ENCODE measurements at regions not wholly inside any gene's neighbourhood (a gene's known extent, or its start where the extent isn't known, plus 50 kb on each side); places are given as distances from the start of the nearest gene placed in this dataset.
"Not testable (repeated sequence)": the region's sequence is repeated elsewhere in the genome, so short reads cannot be mapped to it uniquely, and the experiment has no call there.

DNA sequence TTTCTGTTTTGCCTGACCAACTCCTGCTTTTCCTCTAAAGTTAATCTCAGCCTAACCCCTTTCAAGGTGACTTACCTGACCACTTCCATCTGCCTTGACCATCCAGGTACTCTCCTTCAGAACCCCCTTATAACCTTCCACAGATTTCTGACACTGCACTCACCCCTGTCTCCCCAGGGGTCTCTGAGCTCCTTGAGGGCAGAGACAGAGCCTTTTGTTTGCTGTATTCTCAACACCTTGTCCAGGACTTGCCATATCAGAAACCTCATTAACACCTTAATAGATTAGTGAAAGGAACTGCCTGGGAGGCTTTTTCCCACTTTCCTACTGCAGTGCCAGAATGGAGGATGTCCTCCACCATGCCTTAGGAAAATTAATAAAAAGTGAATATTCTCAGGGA is 119.7 kb upstream of the SERPINE2 start:
- H3K27me3 Mint-ChIP-seq = no peaks in the 10 kb centered on the region
- H3K4me1 Mint-ChIP-seq = no peaks in the 10 kb centered on the region
- no peaks in the 10 kb centered on the region for H3K36me3 Mint-ChIP-seq
- H3K9me3 Mint-ChIP-seq = no peaks in the 10 kb centered on the region
- H3K27ac Mint-ChIP-seq = no peak overlapping the region
- H3K4me3 Mint-ChIP-seq = no peak overlapping the region

DNA sequence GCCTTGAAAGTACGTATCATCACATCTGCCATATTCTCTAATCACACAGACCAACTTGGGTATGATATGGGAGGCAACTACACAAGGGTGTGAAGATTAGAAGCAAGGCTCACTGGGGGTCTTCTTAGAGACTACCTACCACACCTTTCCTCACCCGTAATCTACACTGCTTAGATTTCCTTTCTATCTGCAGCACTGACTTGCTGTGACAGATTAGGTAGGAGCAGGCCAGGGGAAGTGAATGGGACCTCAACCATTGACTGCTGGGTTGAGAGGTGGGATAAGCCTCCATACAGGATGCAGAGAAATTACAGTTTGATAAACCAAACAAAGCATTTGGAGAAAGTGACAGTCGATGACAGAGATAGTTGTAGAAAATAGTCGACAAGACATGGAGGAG is 119.0 kb upstream of the SERPINE2 start:
- no peaks in the 10 kb centered on the region for H3K9me3 Mint-ChIP-seq
- H3K4me1 Mint-ChIP-seq = no peaks in the 10 kb centered on the region
- no peak overlapping the region for H3K27ac Mint-ChIP-seq
- no peaks in the 10 kb centered on the region for H3K36me3 Mint-ChIP-seq
- H3K4me3 Mint-ChIP-seq = no peak overlapping the region
- no peaks in the 10 kb centered on the region for H3K27me3 Mint-ChIP-seq

DNA sequence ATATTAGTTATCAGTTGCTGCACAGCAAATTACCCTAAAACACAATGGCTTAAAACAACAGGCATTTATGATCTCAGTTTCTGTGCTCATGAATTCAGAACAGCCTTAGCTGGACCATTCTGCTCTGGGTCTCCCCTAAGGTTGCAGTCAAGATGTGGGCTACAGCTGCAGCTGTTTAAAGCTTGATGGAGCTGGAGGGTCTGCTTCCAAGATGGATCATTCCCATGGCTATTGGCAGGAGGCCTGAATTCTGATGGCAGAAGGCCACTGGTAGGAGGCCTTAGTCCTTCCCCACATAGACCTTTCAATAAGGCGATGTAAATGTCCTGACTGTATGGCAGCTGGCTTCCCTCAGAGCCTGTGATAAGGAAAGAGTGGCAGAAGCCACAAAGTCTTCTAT is 118.6 kb upstream of the SERPINE2 start:
- no peaks in the 10 kb centered on the region for H3K27me3 Mint-ChIP-seq
- no peak overlapping the region for H3K4me3 Mint-ChIP-seq
- H3K36me3 Mint-ChIP-seq = no peaks in the 10 kb centered on the region
- no peaks in the 10 kb centered on the region for H3K9me3 Mint-ChIP-seq
- H3K27ac Mint-ChIP-seq = no peak overlapping the region
- H3K4me1 Mint-ChIP-seq = no peaks in the 10 kb centered on the region

DNA sequence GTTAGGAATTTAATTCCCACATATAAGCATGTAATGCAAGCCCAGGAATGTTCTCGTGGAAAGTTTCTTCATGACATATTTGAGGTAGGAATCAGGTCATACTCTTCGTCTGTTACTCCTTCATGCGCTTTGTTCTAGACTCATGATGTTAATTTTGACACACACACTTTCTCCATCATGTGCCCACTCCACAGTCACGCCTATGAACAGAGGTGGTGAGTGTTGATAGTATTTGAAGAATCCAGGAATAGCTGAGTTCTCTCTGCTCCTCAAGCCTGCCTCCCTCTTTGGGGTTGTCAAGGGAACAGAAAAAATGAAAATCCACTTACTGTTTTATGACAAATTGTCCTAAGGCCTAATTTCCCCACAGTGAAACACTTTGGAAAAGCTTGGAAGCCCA is 117.3 kb upstream of the SERPINE2 start:
- Mint-ChIP-seq H3K27me3 (no peaks in the 10 kb centered on the region), H3K4me1 (no peaks in the 10 kb centered on the region), H3K27ac (no peak overlapping the region), H3K4me3 (no peak overlapping the region), H3K9me3 (no peaks in the 10 kb centered on the region), H3K36me3 (no peaks in the 10 kb centered on the region)

DNA sequence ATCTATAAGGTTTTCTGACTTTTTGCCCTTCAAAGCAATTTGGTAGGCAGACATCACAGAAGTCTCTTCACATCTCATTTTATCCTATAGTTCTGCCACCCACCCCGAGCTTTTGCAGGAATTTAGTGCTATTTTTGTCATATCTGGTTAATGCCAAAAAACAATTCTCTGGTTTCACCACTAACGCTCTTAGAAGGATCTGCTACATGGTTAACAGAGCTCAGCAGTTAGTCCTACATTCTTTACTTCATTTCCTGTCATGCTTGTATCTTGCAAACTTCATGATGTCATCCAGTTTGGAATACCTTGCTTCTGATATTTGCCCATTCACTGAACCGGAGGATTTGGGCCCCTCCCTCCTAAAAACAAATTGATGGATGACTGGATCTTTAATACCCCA is 116.8 kb upstream of the SERPINE2 start:
- H3K36me3 Mint-ChIP-seq = no peaks in the 10 kb centered on the region
- no peaks in the 10 kb centered on the region for H3K9me3 Mint-ChIP-seq
- H3K27me3 Mint-ChIP-seq = no peaks in the 10 kb centered on the region
- H3K4me1 Mint-ChIP-seq = no peaks in the 10 kb centered on the region
- no peak overlapping the region for H3K27ac Mint-ChIP-seq
- H3K4me3 Mint-ChIP-seq = no peak overlapping the region

DNA sequence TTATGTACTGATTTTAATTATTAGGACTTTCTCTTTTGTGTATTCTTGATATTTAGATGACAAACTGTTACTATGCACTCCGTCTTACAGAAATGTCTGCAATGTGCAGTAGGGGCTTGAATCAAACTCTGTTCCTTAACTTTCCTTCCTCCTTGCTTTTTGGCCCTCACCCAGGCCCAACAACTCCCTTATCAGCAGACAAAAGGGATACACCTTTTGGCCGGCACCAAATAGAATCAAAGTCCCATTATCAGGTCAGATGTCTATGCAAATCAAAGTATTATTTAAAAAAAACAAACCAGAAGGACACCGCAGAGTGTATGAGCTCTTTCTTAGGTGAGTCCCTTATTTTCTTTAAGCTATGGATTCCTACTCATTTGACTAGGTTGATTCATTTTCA is 116.3 kb upstream of the SERPINE2 start:
- Mint-ChIP-seq H3K4me1 (no peaks in the 10 kb centered on the region), H3K4me3 (no peak overlapping the region), H3K27me3 (no peaks in the 10 kb centered on the region), H3K9me3 (no peaks in the 10 kb centered on the region), H3K27ac (no peak overlapping the region), H3K36me3 (no peaks in the 10 kb centered on the region)

DNA sequence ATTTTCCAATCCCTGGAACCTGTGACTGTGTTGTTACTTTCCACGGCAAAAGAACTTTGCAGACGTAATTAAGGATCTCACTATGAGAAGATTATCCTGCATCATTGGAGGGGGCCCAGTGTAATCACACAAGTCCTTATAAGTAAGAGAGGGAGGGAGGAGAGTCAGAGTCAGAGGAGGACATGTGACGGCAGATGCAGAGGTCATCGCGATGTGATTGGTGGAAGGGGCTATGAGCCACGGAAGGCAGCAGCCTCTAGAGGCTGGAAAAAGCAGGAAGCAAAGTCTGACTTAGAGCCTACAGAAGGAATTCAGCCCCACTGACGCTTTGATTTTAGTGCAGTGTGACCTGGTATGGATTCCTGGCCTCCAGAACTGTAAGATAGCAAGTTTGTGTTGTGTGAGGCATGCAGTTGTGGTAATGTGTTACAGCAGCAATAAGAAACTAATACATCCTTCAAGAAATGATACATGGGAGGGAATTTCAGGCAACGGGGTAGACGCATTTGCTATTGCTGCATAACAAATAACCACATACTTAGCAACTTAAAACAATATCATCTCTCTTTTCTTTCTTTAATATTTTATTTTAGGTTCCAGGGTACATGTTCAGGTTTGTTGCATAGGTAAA is 112.7 kb upstream of the SERPINE2 start:
- Mint-ChIP-seq H3K36me3 (no peaks in the 10 kb centered on the region), H3K4me1 (no peaks in the 10 kb centered on the region), H3K27ac (no peak overlapping the region), H3K4me3 (no peak overlapping the region), H3K27me3 (peaks cover 1% of the 10 kb centered on the region), H3K9me3 (no peaks in the 10 kb centered on the region)

DNA sequence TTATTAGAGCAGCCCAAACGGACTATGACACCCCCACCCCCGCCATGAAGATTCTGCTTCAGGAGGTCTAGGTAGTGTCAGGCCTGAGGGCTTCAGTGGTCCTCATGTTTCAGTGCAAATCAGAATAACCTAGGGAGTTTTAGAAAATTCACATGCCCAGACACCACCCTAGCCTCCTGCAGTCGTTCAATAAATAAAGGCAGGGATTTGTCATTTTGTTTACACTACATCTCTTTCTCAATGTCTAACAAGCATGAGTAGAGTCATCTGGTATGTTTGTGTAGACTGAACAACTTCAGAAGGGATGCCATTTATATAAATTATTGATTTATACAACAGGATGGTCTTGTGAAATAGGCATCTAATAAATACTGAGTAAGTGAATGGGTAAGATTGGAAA is 112.1 kb upstream of the SERPINE2 start:
- H3K4me3 Mint-ChIP-seq = no peak overlapping the region
- H3K36me3 Mint-ChIP-seq = no peaks in the 10 kb centered on the region
- H3K4me1 Mint-ChIP-seq = no peaks in the 10 kb centered on the region
- peaks cover 1% of the 10 kb centered on the region for H3K27me3 Mint-ChIP-seq
- H3K9me3 Mint-ChIP-seq = no peaks in the 10 kb centered on the region
- H3K27ac Mint-ChIP-seq = no peak overlapping the region

DNA sequence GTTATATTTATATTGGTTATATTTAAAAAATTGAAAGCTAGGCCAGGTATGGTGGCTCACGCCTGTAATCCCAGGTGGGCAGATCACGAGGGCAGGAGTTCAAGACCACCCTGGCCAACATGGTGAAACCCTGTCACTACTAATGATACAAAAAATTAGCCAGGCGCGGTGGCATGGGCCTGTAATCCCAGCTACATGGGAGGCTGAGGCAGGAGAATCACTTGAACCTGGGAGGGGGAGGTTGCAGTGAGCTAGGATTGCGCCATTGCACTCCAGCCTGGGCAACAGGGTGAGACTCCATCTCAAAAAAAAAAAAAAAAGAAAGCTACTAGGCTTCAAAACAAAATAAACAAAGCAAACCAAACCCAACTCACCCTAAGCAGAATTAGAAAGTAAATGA is 109.0 kb upstream of the SERPINE2 start:
- not testable (repeated sequence) for H3K36me3 Mint-ChIP-seq, H3K27me3 Mint-ChIP-seq, H3K4me3 Mint-ChIP-seq, H3K27ac Mint-ChIP-seq, H3K9me3 Mint-ChIP-seq, H3K4me1 Mint-ChIP-seq

DNA sequence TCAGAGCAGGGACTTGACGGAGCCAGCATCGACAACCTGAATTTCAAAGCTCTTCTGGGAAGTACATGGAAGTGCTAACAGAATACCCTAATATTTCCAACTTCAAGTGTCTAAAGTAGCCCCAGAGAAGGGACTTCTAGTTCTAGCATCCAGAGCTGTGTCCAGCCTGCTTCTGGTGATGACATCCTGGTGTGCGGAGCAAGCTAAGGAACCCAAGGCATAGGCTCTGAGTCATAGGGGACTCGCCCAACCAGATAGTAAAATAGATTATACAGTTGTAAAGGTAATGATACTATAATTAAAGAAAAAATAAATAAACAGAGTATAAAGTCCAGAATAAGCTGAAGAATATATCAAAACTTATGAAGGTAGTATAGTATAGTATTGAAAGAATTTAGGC is 108.1 kb upstream of the SERPINE2 start:
- Mint-ChIP-seq H3K4me3 (no peak overlapping the region), H3K4me1 (no peaks in the 10 kb centered on the region)

DNA sequence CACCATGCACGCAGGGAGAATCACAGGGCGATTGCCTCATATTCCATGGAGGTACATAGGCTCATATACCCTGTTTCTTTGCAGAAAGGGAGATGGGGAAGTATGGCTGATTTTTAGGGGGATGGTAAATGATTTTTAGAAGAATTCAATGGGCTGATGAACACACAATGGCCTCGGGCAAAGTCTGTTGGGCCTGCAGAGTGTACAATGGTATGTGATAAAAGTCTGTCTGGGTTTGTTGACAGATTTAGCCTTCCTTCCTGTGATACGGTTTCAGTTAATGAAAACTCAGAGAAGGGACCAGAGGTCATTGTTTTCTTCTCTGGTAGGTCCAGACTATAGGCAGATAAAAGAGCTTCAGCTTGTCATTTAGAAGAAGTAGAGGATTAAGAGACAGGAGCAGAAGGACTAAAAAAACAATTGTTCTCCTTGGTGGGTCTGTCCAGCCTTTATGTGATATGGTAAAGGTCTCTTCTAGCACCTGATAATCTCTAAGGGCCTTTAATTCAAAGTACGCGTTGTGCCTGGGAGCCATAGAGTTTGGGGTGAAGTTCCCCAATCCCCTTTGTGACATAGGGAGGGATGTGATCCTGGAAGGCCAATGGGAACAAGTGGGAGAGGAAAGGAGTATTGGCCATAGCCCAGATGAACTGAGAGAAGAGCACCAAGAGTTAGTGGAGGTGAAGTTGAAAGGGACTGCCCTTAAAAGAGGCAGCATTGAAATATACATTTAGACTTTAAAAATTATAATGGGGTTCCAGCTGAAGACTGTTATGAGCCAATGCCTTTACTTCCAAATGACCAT is 107.5 kb upstream of the SERPINE2 start:
- no peak overlapping the region for H3K27ac Mint-ChIP-seq
- H3K36me3 Mint-ChIP-seq = no peaks in the 10 kb centered on the region
- no peaks in the 10 kb centered on the region for H3K4me1 Mint-ChIP-seq
- H3K27me3 Mint-ChIP-seq = peaks cover 7% of the 10 kb centered on the region
- no peaks in the 10 kb centered on the region for H3K9me3 Mint-ChIP-seq
- H3K4me3 Mint-ChIP-seq = no peak overlapping the region

More for the DNA sequence above, 108.1 kb upstream of the SERPINE2 start:
- H3K36me3 Mint-ChIP-seq = no peaks in the 10 kb centered on the region
- no peak overlapping the region for H3K27ac Mint-ChIP-seq
- H3K9me3 Mint-ChIP-seq = no peaks in the 10 kb centered on the region
- H3K27me3 Mint-ChIP-seq = peaks cover 4% of the 10 kb centered on the region

DNA sequence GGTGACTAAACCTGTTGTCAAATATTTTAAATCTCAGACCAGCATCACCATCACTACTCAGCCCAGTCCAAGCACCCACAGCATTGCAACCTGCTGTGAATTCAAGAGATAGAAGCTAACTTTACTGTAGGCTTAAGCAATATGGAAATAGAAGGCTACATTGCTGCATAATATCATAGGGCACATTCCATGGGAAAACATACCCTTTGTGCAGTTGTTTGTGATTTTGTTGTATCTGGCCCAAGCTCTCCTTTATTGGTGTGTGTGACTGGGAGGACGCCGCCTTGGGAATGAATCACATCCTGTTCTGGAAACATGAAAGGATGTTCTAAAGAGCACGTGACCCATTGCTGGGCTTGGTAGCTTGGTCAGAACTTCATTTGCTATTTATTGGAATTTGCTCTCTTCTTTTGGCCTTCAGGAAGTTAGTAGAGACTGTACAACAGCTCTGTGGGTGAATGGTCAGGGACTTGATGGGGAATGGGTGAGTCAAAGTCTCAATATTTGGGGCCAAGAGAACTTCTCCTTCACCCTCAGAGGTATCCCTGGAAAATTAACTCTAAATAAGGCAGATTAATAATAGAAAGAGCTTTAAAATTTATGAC is 106.8 kb upstream of the SERPINE2 start:
- Mint-ChIP-seq H3K4me1 (no peaks in the 10 kb centered on the region), H3K9me3 (no peaks in the 10 kb centered on the region), H3K4me3 (no peak overlapping the region), H3K27me3 (peaks cover 7% of the 10 kb centered on the region), H3K27ac (no peak overlapping the region), H3K36me3 (no peaks in the 10 kb centered on the region)

DNA sequence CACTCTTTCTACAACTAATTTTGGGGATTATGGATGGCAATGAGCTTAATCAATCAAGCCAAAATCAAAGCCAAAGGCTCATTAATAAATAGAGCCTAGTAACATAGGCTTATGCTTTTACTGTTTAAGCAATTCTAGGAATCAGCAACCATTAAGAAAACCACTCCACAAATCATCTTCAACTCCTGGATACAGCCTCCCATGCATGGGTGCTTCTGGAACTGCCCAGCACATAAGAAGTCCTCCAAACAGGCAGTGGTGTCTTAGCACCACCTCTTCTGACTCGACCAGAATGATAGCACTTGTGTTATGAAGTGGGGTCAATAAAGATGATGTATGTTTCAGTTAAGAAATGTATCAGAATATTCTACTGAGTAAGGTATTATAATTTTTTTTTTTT is 104.4 kb upstream of the SERPINE2 start:
- no peaks in the 10 kb centered on the region for H3K4me1 Mint-ChIP-seq
- H3K36me3 Mint-ChIP-seq = no peaks in the 10 kb centered on the region
- H3K27ac Mint-ChIP-seq = no peak overlapping the region
- no peaks in the 10 kb centered on the region for H3K9me3 Mint-ChIP-seq
- H3K27me3 Mint-ChIP-seq = peaks cover 6% of the 10 kb centered on the region
- H3K4me3 Mint-ChIP-seq = no peak overlapping the region

DNA sequence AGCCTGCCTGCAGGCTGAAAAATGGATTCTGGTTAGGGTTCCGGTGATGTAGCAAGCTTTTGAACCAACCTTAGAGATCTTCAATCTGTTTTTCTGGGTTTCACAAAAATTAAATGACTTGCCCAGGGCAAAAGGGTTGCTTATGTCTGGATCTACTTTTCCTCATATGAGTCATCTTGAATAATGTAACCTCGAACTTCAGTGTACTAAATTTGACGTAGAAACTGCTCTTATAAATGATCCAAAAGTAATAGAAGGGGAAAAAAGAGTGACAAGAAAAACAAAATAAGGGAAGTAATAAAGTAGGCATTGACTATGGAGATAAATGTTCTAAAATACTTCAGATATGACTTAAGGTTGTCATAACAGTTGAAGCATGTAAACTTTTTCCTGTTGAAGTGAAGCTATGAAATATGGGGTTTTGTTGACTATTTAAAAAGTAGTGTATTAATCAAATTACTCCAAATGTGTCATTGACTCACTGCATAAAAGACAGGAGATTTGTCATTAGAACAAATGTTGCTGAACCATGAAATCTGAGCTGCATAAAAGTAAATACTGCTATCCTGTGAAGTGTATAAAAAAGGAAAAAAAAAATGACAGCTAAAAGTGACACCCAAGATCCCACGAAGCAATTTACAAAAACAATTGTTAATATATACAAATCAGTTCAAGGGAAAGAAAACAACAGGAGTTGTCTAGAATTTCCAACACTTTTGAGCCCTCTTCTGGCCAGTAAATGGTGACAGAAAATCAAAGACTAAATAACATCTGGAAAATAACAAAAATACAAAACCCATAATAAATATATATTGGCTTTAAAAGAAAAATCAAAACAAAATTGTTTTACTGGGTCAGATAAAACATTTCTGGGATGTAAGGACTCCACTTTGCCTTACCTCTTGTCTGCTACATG is 103.6 kb upstream of the SERPINE2 start:
- Mint-ChIP-seq H3K27ac (no peak overlapping the region), H3K4me3 (no peak overlapping the region), H3K4me1 (no peaks in the 10 kb centered on the region), H3K36me3 (no peaks in the 10 kb centered on the region), H3K9me3 (no peaks in the 10 kb centered on the region), H3K27me3 (peaks cover 6% of the 10 kb centered on the region)

DNA sequence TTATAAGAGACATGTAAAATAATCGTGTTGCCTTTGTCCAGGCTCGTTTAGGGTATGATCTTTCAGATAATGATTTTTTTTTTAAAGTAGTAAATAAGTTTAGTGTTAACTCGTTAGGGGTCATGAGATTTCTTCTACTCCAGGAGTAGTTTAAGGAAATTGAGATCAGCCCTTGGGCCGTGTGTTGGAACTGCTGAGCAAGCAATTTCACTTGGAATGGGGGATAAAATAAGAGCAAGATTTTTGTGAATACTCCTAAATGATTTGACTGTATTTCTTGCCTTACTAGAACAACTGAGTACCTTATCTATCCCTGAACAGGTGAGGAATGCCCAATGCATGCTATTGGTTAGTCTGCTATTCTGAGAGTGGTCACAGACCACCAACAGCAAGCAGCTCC is 102.2 kb upstream of the SERPINE2 start:
- no peaks in the 10 kb centered on the region for H3K9me3 Mint-ChIP-seq
- no peak overlapping the region for H3K27ac Mint-ChIP-seq
- peaks cover 7% of the 10 kb centered on the region for H3K27me3 Mint-ChIP-seq
- no peaks in the 10 kb centered on the region for H3K36me3 Mint-ChIP-seq
- no peak overlapping the region for H3K4me3 Mint-ChIP-seq
- H3K4me1 Mint-ChIP-seq = no peaks in the 10 kb centered on the region

DNA sequence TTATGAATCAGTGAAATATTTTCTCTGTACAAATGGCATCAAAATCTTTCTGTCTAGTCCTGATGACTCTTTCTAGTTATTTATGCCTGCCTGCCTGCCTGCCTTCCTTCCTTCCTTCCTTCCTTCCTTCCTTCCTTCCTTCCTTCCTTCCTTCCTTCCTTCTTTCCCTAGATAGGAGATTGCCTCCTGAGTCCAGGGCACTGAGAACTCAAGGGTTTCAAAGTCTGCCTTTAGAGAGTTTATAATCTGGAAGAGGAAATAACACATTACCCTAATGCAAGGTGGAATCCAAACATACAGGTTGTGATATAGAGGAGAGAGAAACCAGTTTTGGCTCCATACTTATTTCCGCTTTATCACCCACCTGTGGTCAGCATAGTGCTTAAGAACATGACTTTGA is 98.1 kb upstream of the SERPINE2 start:
- Mint-ChIP-seq H3K36me3 (no peaks in the 10 kb centered on the region), H3K27ac (no peak overlapping the region)

More for the DNA sequence above, 98.1 kb upstream of the SERPINE2 start:
- H3K4me3 Mint-ChIP-seq = no peak overlapping the region
- H3K9me3 Mint-ChIP-seq = no peaks in the 10 kb centered on the region
- no peaks in the 10 kb centered on the region for H3K4me1 Mint-ChIP-seq
- H3K27me3 Mint-ChIP-seq = peaks cover 12% of the 10 kb centered on the region
